Heart right ventricle (tissue), 16 donors: ENCODE measurements at regions not wholly inside any gene's neighbourhood (a gene's known extent, or its start where the extent isn't known, plus 50 kb on each side); places are given as distances from the start of the nearest gene placed in this dataset.

Experiments used
- ATAC-seq, 8 donors: fragments of 200-7000 bp; cut with Tn5 transposase; one replicate each; pipeline ENCODE4 v1.9.1; 2020; ENCODE audit warnings: mild to moderate bottlenecking in 8 of 8, moderate library complexity in 8 of 8, moderate number of reproducible peaks in 1 of 8
- DNase-seq, 2 donors: peaks; one replicate each; pipeline ENCODE4 v3.0.0-alpha.2; 2020
- H3K27ac ChIP-seq, 10 donors: fragments of 200-600 bp; sonication (generic) in 2 of 10; one replicate each; pipeline versions ENCODE4 v1.5.0 to v1.8.0; 2020 to 2022; ENCODE audit warnings: mild to moderate bottlenecking in 3 of 10
- H3K27me3 ChIP-seq, 7 donors: fragments of 200-600 bp; one replicate each; pipeline ENCODE4 v1.8.0; 2021 to 2022; ENCODE audit warnings: mild to moderate bottlenecking in 2 of 7
- H3K36me3 ChIP-seq, 9 donors: fragments of 200-600 bp; sonication (generic) in 1 of 9; one replicate each; pipeline versions ENCODE4 v1.5.0 to v1.8.0; 2020 to 2022; ENCODE audit warnings: mild to moderate bottlenecking in 2 of 9
- H3K4me1 ChIP-seq, 9 donors: fragments of 200-600 bp; sonication (generic) in 1 of 9; one replicate each; pipeline versions ENCODE4 v1.5.0 to v1.8.0; 2020 to 2022; ENCODE audit warnings: mild to moderate bottlenecking in 4 of 9
- H3K4me3 ChIP-seq, 10 donors: fragments of 200-600 bp; sonication (generic) in 2 of 10; one replicate each; pipeline versions ENCODE4 v1.5.0 to v1.8.0; 2020 to 2022; ENCODE audit warnings: mild to moderate bottlenecking in 7 of 10, moderate library complexity in 2 of 10
- H3K9me3 ChIP-seq, 11 donors: fragments of 200-600 bp in 10 of 11; sonication (generic) in 2 of 11; one replicate each; pipeline versions ENCODE4 v1.5.0 to v1.8.0; 2013 to 2022; ENCODE audit warnings: mild to moderate bottlenecking in 2 of 11, control low read depth in 1 of 11, moderate library complexity in 1 of 11
- WGBS, 2 donors: extraction: QIAGEN DNeasy Blood & Tissue Kit; methylation state at CpG; one replicate each; pipeline ENCODE4 v1.1.7; 2013; ENCODE audit warnings: inconsistent platforms in 1 of 2; 5-methylcytosine and 5-hydroxymethylcytosine counted together
- intact Hi-C, 10 donors: fragments of 100-400 bp; cut with DNase I; formaldehyde crosslinking; loops; one replicate each; pipeline versions ENCODE4 v1.11.1 to v1.14.2; 2022
- TF ChIP-seq, protein P1 (sequence below), 9 donors: fragments of 200-600 bp; sonication (generic) in 2 of 9; IDR thresholded peaks; one replicate each; pipeline versions ENCODE4 v1.5.0 to v1.8.0; 2021 to 2022; ENCODE audit warnings: antibody characterized with exemption in 9 of 9, mild to moderate bottlenecking in 5 of 9, moderate library complexity in 1 of 9
- donor health status: Arrhythmogenic right ventricular cardiomyopathy.
- donor health status: ischemic (EF 13 %, LVEDD 7.1; RV severe dilation, severe dysfunction).
- donor health status: healthy with polysubstance abuse.
- donor health status: DM: no; HTN: yes; CAD: no.
- donor health status: DM: no; HTN: no; CAD: no.
- donor health status: ischemic (EF 25% LVEDD 6.9; RV normal size, moderate dysfunction).
- donor health status: ischemic (EF 25% LVEDD 5.7; RV mildly dilated, moderate dysfunction).
- donor health status: healthy.
- donor health status: DM: yes; HTN: yes; CAD: no.
- donor health status: Ischemic cardiomyopathy.
- donor health status: ischemic (EF 35%, LVEDD 5.7; RV mildly dilated, moderate dysfunction).
- donor health status: nonischemic (EF 11% LVEDD 7.7; RV severe dilation, severe dysfunction).
- donor health status: DM: yes; HTN: yes; CAD: no.
- donor health status: PGD.
- donor health status: ischemic (EF 29% LVEDD 5.4; RV normal size, mild dysfunction).
- donor health status: nonischemic (EF 23%, LVEDD 6.1; RV moderate dilation, normal function).

- WGBS, 2 donors: 77 to 79% methylated on average over 13 of the region's 13 CpGs
- Histone ChIP-seq H3K27ac (no peak overlapping the region), H3K27me3 (peaks cover 0 to 4% (median 0%) of the 10 kb centered on the region in 7 donors), H3K4me1 (no peaks in the 10 kb centered on the region), H3K36me3 (no peaks in the 10 kb centered on the region), H3K4me3 (no peak overlapping the region), H3K9me3 (peaks cover 0 to 23% (median 0%) of the 10 kb centered on the region in 11 donors)
- TF ChIP-seq, protein P1, sequence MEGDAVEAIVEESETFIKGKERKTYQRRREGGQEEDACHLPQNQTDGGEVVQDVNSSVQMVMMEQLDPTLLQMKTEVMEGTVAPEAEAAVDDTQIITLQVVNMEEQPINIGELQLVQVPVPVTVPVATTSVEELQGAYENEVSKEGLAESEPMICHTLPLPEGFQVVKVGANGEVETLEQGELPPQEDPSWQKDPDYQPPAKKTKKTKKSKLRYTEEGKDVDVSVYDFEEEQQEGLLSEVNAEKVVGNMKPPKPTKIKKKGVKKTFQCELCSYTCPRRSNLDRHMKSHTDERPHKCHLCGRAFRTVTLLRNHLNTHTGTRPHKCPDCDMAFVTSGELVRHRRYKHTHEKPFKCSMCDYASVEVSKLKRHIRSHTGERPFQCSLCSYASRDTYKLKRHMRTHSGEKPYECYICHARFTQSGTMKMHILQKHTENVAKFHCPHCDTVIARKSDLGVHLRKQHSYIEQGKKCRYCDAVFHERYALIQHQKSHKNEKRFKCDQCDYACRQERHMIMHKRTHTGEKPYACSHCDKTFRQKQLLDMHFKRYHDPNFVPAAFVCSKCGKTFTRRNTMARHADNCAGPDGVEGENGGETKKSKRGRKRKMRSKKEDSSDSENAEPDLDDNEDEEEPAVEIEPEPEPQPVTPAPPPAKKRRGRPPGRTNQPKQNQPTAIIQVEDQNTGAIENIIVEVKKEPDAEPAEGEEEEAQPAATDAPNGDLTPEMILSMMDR (IDR thresholded peaks at IDR 0.05): no peak
- ATAC-seq: no peak
- DNase-seq: no peak
- intact Hi-C loops: no loop called here
These were observed 177.6 kb downstream of the EXOC5 start for GRCh38 chr14:57091030-57091608.

- intact Hi-C loops: no loop called here
- Histone ChIP-seq H3K4me3 (no peak overlapping the region), H3K36me3 (no peaks in the 10 kb centered on the region), H3K27ac (no peak overlapping the region), H3K9me3 (peaks cover 0 to 12% (median 0%) of the 10 kb centered on the region in 11 donors), H3K27me3 (peaks cover 0 to 13% (median 0%) of the 10 kb centered on the region in 7 donors), H3K4me1 (no peaks in the 10 kb centered on the region)
- TF ChIP-seq, protein P1 (IDR thresholded peaks at IDR 0.05): no peak
- ATAC-seq (no peak), DNase-seq (no peak)
- 49 to 54% methylated on average over 2 of the region's 2 CpGs for WGBS, 2 donors
These were observed 178.8 kb downstream of the EXOC5 start for GRCh38 chr14:57089901-57090300.

DNA sequence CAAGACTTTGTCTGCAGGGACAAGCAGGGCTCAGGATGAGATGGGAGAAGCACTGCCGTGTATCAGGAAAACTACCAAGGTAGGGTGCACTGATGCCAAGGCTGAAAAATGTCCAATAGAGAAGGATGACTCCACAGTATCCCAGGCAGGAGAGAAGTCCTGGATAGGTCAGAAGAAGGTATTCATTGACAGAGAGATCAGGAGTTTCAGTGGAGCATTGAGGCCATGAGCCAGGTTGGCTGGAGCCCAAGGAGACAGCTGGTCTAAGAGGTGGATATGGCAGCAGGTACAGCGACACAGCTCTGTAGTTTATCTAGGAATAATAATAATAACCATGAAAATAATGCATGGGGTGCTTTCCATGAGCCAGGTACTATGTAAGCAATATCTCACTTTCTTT, 180.9 kb downstream of the EXOC5 start:
- no peak for ATAC-seq
- Histone ChIP-seq H3K4me3 (no peak overlapping the region), H3K27ac (no peak overlapping the region), H3K27me3 (peaks cover 0 to 34% (median 0%) of the 10 kb centered on the region in 7 donors), H3K9me3 (no peaks in the 10 kb centered on the region), H3K4me1 (no peaks in the 10 kb centered on the region), H3K36me3 (no peaks in the 10 kb centered on the region)
- 79 to 83% methylated on average over 2 of the region's 2 CpGs for WGBS, 2 donors
- no peak for DNase-seq
- intact Hi-C loops: no loop called here
- TF ChIP-seq, protein P1 (IDR thresholded peaks at IDR 0.05): no peak

DNA sequence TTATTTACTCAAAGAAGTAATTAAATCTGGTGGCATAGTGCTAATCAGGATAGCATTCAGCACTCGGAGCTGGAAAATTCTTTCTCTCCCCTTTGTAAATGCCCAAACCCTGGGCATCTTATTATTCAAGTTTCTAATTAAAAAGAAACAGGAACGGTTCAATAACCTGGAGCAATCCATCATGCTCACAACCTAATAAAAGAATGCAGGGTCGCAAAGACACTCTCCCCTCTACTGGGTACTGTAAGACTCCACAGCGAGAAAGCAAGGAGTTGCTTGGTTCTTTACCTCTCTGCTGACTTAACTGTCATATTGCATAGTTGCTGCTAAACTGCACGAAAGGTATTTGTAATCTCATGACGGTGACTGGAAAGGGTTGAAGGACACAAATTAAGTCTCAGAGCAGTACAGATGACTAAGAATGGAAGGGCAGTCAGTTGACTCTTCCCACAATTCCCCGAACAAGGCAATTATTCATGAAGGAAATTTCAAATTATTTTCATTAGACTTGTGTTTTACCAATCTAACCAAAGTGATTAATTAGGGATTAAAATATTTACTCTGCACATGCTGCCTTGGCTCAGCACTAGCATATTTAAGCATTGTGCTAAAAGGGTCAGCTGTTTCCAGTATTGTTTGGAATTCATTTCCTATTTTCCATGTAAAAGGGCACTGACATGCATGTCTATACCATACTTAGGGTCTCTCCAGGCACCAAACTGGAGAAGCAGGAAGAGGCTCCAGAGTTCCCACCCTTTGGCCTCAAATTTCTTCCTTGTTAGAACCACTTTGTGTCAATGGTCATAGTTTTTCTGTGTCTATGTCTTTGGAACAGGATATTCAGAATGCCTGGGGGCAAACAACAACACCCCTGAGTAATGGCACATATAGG, 182.2 kb downstream of the EXOC5 start:
- no peak for DNase-seq
- H3K27ac ChIP-seq: no peak overlapping the region
- intact Hi-C loops: no loop called here
- peaks cover 0 to 46% (median 4%) of the 10 kb centered on the region in 7 donors for H3K27me3 ChIP-seq
- H3K9me3 ChIP-seq: no peaks in the 10 kb centered on the region
- no peaks in the 10 kb centered on the region for H3K4me1 ChIP-seq
- TF ChIP-seq, protein P1 (IDR thresholded peaks at IDR 0.05): no peak
- H3K4me3 ChIP-seq: no peak overlapping the region
- 82 to 84% methylated on average over 7 of the region's 7 CpGs for WGBS, 2 donors
- no peak for ATAC-seq
- H3K36me3 ChIP-seq: no peaks in the 10 kb centered on the region
